ENCODE measurements at regions not wholly inside any gene's neighbourhood (a gene's known extent, or its start where the extent isn't known, plus 50 kb on each side); places are given as distances from the start of the nearest gene placed in this dataset.

DNA sequence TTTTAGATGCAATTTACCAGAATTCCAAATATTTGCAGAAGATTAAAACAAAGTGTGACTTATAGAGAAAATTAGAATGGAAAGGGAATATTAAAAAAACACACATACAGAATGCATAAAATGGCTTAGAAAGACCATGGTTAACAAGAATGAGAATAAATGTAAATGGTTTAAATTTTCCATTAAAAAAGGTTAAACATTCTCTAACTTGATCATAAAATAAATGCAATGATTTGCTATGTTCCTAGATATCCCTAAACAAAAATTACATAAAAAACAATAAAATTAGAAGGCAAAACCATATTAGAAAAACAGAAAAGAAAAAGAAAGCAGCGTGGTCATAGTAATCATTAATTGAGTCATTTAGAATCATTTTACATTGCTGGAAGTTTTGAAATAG is 152.5 kb downstream of the TMEM38B start:
- no peak overlapping the region for H3K27ac ChIP-seq (ENCODE audit: low read depth, low read length)
- H3K4me3 ChIP-seq (ENCODE audit: low read depth, low read length): no peak overlapping the region
- no peak overlapping the region for H3K9ac ChIP-seq (ENCODE audit: low read depth, low read length)
- H3K9me3 ChIP-seq (ENCODE audit: control insufficient read depth, insufficient read depth, low read length): no peaks in the 10 kb centered on the region
- H3K36me3 ChIP-seq (ENCODE audit: control insufficient read depth, insufficient read depth, low read length): no peaks in the 10 kb centered on the region
- no peaks in the 10 kb centered on the region for H3K4me1 ChIP-seq (ENCODE audit: control insufficient read depth, insufficient read depth, low read length)
- H3K27me3 ChIP-seq (ENCODE audit: control insufficient read depth, insufficient read depth, low read length): no peaks in the 10 kb centered on the region

DNA sequence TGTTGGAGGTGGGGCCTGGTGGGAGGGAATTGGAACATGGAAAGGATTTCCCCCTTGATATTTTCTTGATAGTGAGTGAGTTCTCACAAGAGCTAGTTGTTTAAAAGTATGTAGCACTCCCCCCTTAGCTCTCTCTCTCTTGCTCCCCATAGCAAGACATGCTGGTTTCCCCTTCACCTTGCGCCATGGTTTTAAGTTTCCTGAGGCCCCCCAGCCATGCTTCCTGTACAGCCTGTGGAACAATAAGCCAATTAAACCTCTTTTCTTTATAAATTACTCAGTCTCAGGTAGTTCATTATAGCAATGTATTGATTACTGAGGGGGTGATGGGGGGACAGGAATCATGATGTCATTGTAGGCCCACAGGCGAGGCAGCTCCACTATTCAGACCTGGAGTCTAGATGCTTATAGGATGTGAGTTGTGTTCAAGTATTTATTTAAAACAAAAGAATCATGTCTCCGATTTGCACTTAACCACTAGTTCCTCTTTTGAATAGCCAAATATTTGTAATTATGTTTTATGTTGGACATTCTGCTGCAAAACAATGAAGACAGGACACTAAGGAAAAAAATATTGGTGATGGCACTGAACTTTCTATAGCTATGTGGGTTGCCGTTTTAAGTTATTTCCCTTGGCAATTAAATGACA is 156.6 kb downstream of the TMEM38B start:
- Histone ChIP-seq H3K27ac (ENCODE audit: low read depth, low read length) (no peak overlapping the region), H3K27me3 (ENCODE audit: control insufficient read depth, insufficient read depth, low read length) (no peaks in the 10 kb centered on the region), H3K4me3 (ENCODE audit: low read depth, low read length) (no peak overlapping the region), H3K36me3 (ENCODE audit: control insufficient read depth, insufficient read depth, low read length) (no peaks in the 10 kb centered on the region), H3K4me1 (ENCODE audit: control insufficient read depth, insufficient read depth, low read length) (no peaks in the 10 kb centered on the region), H3K9ac (ENCODE audit: low read depth, low read length) (no peak overlapping the region), H3K9me3 (ENCODE audit: control insufficient read depth, insufficient read depth, low read length) (no peaks in the 10 kb centered on the region)

DNA sequence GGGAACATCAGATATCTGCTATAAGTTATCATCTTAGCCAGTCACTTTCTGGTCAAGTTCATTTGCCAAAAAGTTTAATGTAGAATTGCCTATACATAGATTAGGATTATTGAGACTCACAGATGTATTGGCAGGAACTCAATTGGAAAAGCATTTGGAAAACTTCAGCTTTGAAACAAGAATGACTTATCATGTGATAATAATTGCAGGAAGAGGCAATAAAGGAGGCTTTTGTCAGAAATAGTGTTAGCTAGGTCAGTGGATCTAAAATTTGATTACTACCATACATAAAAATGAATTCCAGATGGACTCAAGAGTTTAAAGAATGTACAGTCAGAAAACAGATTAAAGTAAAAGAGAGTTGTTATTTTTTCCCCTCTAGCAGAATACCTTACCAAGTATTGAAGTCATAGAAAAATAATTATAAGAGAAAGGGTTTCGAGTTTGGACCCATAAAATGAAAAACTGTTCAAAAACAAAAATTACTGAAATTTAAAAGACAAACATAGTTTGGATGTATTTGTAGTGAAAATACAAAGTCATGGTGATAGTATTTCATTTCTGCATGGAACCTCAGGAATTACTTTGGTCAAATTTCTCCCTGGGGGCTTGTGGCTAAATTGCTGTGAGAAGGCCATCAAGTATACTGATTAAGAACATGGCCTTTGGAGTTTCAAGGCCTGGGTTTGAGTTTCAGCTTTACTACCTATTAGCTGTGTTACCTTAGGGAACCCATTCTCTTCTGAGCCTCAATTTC is 159.9 kb downstream of the TMEM38B start:
- Histone ChIP-seq H3K9me3 (ENCODE audit: control insufficient read depth, insufficient read depth, low read length) (no peaks in the 10 kb centered on the region), H3K27me3 (ENCODE audit: control insufficient read depth, insufficient read depth, low read length) (no peaks in the 10 kb centered on the region), H3K4me1 (ENCODE audit: control insufficient read depth, insufficient read depth, low read length) (no peaks in the 10 kb centered on the region), H3K4me3 (ENCODE audit: low read depth, low read length) (no peak overlapping the region), H3K27ac (ENCODE audit: low read depth, low read length) (no peak overlapping the region), H3K36me3 (ENCODE audit: control insufficient read depth, insufficient read depth, low read length) (no peaks in the 10 kb centered on the region), H3K9ac (ENCODE audit: low read depth, low read length) (no peak overlapping the region)

DNA sequence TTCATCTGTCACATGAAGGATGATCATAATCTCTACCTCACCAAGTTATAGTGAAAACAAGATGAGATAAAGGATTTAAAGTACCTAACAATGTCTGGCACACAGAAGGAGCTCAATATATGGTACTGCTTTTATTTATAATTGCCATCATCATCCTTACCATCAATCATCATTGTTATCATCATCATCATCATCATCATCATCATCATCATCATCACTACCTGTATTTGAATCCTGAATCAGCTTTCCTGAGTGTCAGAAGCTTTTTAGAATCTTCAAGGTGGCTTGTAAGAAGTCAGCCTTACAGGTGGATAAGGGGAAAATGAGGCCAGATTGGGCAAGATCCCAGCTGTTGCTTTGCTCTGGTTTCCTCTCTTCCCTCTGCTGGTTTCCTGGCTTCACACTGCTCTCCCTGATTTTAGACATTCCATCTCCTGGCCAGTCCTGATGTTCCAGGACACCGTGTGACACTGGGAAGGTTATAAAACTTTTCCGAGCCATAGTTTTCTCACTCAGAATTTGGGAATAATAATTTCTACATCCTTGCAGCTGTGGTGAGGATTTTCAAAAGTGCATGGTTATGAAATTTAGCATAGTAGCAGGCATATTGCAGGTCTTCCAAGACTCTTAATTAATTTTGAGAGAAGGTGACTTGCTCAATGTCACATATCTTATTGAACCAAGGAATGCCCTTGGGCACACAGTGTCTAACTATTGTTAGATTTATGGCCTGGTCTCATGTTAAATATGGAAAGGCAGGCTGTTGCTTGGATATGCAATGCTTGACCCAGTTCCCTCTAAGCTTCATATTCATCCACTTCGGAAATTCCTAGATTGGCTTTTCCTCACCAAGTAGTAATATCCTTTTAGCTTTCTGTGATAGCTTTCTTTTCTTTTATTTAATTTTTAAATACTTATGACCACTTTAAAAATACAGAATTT is 160.7 kb downstream of the TMEM38B start:
- Histone ChIP-seq H3K4me1 (ENCODE audit: control insufficient read depth, insufficient read depth, low read length) (no peaks in the 10 kb centered on the region), H3K4me3 (ENCODE audit: low read depth, low read length) (no peak overlapping the region), H3K36me3 (ENCODE audit: control insufficient read depth, insufficient read depth, low read length) (no peaks in the 10 kb centered on the region), H3K27me3 (ENCODE audit: control insufficient read depth, insufficient read depth, low read length) (no peaks in the 10 kb centered on the region), H3K9me3 (ENCODE audit: control insufficient read depth, insufficient read depth, low read length) (no peaks in the 10 kb centered on the region), H3K27ac (ENCODE audit: low read depth, low read length) (no peak overlapping the region), H3K9ac (ENCODE audit: low read depth, low read length) (no peak overlapping the region)

DNA sequence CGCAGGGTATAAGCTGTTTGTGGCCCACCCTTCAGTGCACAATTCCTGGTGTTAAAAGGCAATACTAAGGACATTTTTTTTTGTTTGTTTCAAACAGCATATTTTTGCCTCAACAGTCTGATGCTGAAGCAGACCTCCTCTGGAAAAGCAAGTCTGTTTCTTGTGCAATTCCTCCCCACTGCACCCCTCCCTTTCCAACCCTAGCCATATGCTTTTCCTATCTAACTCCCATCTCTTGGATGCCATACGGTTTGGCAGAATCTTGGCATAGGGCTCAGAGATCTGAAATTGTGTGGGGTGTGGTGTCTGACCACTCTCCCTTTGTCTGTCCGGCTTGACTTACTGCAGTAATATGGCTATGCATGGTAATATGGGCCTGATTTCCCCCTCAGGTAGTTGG is 161.6 kb downstream of the TMEM38B start:
- no peak overlapping the region for H3K4me3 ChIP-seq (ENCODE audit: low read depth, low read length)
- no peaks in the 10 kb centered on the region for H3K4me1 ChIP-seq (ENCODE audit: control insufficient read depth, insufficient read depth, low read length)
- H3K27me3 ChIP-seq (ENCODE audit: control insufficient read depth, insufficient read depth, low read length): no peaks in the 10 kb centered on the region
- no peak overlapping the region for H3K9ac ChIP-seq (ENCODE audit: low read depth, low read length)
- no peaks in the 10 kb centered on the region for H3K9me3 ChIP-seq (ENCODE audit: control insufficient read depth, insufficient read depth, low read length)
- H3K27ac ChIP-seq (ENCODE audit: low read depth, low read length): no peak overlapping the region
- H3K36me3 ChIP-seq (ENCODE audit: control insufficient read depth, insufficient read depth, low read length): no peaks in the 10 kb centered on the region

DNA sequence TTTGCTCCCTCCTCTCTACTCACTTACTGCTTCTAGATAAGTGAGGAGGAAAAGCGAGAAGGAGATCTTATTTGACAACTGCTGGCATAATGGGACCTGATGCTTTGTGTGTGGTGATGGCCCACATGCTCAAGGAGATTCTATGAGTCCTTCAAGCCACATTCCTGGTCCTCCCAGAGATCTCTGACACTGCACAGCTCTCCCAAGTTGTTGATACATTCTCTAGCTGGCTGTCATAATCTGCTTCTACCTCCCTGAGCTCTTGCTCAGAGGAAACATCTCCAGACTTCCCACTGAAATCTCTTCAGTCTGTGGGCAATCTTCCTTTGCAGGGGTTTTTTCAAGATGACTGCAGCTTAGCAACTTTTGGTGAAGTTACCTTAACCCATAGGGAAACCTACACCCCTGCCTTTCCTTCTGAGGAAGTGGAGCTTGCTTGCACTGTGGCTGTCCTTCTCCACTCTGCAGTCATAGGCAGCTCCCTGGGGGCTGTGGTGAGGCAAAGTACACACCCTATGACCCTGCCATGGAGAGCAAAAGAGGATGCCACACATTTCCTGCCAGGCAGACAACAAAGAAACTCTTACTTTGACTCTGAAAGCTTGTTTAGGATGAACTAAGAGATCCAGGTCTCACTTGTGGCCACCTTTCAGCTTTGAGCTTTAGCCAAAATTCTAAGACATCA is 163.8 kb downstream of the TMEM38B start:
- Histone ChIP-seq H3K27me3 (ENCODE audit: control insufficient read depth, insufficient read depth, low read length) (no peaks in the 10 kb centered on the region), H3K4me3 (ENCODE audit: low read depth, low read length) (no peak overlapping the region), H3K9ac (ENCODE audit: low read depth, low read length) (no peak overlapping the region), H3K9me3 (ENCODE audit: control insufficient read depth, insufficient read depth, low read length) (no peaks in the 10 kb centered on the region), H3K4me1 (ENCODE audit: control insufficient read depth, insufficient read depth, low read length) (no peaks in the 10 kb centered on the region), H3K27ac (ENCODE audit: low read depth, low read length) (no peak overlapping the region), H3K36me3 (ENCODE audit: control insufficient read depth, insufficient read depth, low read length) (no peaks in the 10 kb centered on the region)

DNA sequence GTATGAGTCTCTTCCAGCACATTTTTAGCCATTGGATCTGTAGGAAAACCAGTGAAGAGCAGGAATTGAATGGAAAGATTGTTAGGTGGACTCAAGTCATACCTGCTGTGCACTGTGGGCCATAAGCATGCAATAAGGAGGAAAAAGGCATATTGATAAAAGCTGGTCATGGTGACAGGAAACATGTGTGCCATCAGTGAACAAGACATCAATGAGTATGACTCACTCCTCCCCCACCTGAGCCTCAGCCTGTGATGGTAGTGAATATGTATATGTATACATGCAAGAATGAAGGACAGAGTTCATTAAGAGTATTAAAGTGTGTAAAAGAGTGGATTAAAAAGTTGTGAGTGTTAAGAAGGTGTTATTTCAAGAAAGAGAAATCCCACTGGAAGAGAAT is 164.5 kb downstream of the TMEM38B start:
- Histone ChIP-seq H3K36me3 (ENCODE audit: control insufficient read depth, insufficient read depth, low read length) (no peaks in the 10 kb centered on the region), H3K27me3 (ENCODE audit: control insufficient read depth, insufficient read depth, low read length) (no peaks in the 10 kb centered on the region), H3K9ac (ENCODE audit: low read depth, low read length) (no peak overlapping the region), H3K9me3 (ENCODE audit: control insufficient read depth, insufficient read depth, low read length) (no peaks in the 10 kb centered on the region), H3K27ac (ENCODE audit: low read depth, low read length) (no peak overlapping the region), H3K4me3 (ENCODE audit: low read depth, low read length) (no peak overlapping the region), H3K4me1 (ENCODE audit: control insufficient read depth, insufficient read depth, low read length) (no peaks in the 10 kb centered on the region)

DNA sequence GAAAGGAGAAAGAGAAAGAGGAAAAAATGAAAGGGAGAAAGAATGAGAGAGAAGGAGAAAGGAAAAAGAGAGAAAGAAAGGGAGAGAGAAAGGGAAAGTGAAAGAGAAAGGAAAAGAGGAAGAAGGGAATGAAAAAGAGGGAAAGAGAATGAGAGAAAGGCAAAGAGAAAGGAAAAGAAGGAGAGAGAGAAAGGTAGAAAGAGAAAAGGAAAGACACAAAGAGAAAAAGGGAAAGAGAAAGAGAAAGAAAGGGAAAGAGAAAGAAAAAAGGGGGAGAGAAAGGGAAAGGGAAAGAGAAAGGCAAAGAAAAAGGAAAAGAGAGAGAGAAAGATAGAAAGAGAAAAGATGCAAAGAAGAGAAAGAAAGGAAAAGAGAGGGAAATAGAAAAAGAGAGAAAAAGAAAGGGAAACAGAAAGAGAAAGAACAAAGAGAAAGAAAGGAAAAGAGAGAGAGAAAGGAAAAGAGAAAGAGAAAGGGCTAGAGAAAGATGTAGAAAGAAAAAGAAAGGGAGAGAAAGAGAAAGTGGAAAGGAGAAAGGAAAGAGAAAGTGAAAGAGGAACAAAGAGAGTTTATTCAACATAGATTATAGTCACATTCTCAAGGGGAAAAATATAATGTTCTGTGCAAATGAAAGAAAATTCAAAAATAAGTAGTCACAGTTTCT is 165.2 kb downstream of the TMEM38B start:
- Histone ChIP-seq H3K9me3 (ENCODE audit: control insufficient read depth, insufficient read depth, low read length) (no peaks in the 10 kb centered on the region), H3K9ac (ENCODE audit: low read depth, low read length) (no peak overlapping the region), H3K36me3 (ENCODE audit: control insufficient read depth, insufficient read depth, low read length) (no peaks in the 10 kb centered on the region), H3K27me3 (ENCODE audit: control insufficient read depth, insufficient read depth, low read length) (no peaks in the 10 kb centered on the region), H3K27ac (ENCODE audit: low read depth, low read length) (no peak overlapping the region), H3K4me1 (ENCODE audit: control insufficient read depth, insufficient read depth, low read length) (no peaks in the 10 kb centered on the region), H3K4me3 (ENCODE audit: low read depth, low read length) (no peak overlapping the region)

DNA sequence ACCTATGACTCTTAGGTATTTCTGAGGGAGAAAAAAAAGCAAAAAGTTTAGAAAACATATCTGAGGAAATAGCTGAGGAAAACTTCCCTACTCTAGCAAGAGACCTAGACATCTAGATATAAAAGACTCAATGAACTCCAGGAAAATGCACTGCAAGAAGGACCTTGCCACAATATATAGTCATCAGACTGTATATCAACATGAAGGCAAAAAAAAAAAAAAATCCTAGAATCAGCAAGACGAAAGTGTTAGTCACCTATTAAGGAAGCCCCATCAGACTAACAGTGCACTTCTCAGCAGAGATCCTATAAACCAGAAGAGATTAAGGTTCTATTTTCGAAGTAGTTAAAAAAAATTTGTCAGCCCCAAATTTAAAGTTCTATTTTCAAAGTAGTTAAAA is 166.2 kb downstream of the TMEM38B start:
- no peaks in the 10 kb centered on the region for H3K9me3 ChIP-seq (ENCODE audit: control insufficient read depth, insufficient read depth, low read length)
- H3K9ac ChIP-seq (ENCODE audit: low read depth, low read length): no peak overlapping the region
- H3K36me3 ChIP-seq (ENCODE audit: control insufficient read depth, insufficient read depth, low read length): no peaks in the 10 kb centered on the region
- no peak overlapping the region for H3K4me3 ChIP-seq (ENCODE audit: low read depth, low read length)
- H3K27me3 ChIP-seq (ENCODE audit: control insufficient read depth, insufficient read depth, low read length): no peaks in the 10 kb centered on the region
- no peak overlapping the region for H3K27ac ChIP-seq (ENCODE audit: low read depth, low read length)
- H3K4me1 ChIP-seq (ENCODE audit: control insufficient read depth, insufficient read depth, low read length): no peaks in the 10 kb centered on the region

DNA sequence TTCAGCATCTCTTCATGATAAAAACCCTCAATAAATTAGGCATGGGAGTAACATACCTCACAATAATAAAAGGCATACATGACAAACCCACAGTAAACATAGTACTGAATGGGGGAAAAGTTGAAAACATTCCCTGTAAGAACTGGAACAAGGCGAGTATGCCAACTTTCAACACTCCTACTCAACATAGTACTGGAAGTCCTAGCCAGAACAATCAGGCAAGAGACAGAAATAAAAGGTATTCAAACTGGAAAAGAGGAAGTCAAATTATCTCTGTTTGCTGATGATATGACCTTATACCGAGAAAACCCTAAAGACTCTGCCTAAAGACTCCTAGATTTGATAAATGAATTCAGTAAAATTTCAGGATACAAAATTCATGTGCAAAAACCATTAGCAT is 167.6 kb downstream of the TMEM38B start:
- no peak overlapping the region for H3K9ac ChIP-seq (ENCODE audit: low read depth, low read length)
- H3K4me3 ChIP-seq (ENCODE audit: low read depth, low read length): no peak overlapping the region
- H3K36me3 ChIP-seq (ENCODE audit: control insufficient read depth, insufficient read depth, low read length): no peaks in the 10 kb centered on the region
- no peaks in the 10 kb centered on the region for H3K9me3 ChIP-seq (ENCODE audit: control insufficient read depth, insufficient read depth, low read length)
- H3K4me1 ChIP-seq (ENCODE audit: control insufficient read depth, insufficient read depth, low read length): no peaks in the 10 kb centered on the region
- H3K27me3 ChIP-seq (ENCODE audit: control insufficient read depth, insufficient read depth, low read length): no peaks in the 10 kb centered on the region
- no peak overlapping the region for H3K27ac ChIP-seq (ENCODE audit: low read depth, low read length)
